ENCODE measurements at regions not wholly inside any gene's neighbourhood (a gene's known extent, or its start where the extent isn't known, plus 50 kb on each side); places are given as distances from the start of the nearest gene placed in this dataset.

DNA sequence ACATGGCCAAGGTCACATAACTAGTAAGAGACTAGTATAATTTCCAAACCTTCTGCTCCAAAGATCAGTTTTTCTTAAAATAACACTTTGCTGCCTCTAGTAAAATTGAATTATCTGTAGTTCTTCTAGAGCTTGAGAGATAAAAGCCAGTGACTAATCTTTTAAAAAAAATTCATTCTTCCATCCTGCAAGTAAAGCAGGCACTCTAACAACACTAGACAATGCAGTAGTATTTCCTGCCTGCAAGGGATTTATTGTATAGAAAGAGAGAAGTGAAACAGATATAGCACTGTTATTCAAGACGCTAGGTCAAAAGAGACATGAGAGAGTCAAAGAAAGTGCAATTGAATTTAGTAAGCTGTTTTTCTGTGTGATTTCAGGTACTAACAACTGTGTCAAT lies 159.5 kb upstream of the TBC1D5 start:
- 82 to 100% methylated on average over 1 of the region's 1 CpG for WGBS, 2 experiments (ENCODE audit: insufficient coverage in 1 of 2, insufficient read length in 1 of 2)
- Histone ChIP-seq H3K27me3 (ENCODE audit: control insufficient read depth, insufficient read depth, low read length, poor library complexity, severe bottlenecking) (no peaks in the 10 kb centered on the region), H3K4me1 (ENCODE audit: control insufficient read depth, insufficient read depth, low read length) (no peaks in the 10 kb centered on the region), H3K36me3 (ENCODE audit: control insufficient read depth, insufficient read depth, low read length) (no peaks in the 10 kb centered on the region), H3K9ac (ENCODE audit: extremely low read depth, low read length, poor library complexity, severe bottlenecking) (no peak overlapping the region), H3K9me3 (ENCODE audit: control insufficient read depth, low read length) (peaks cover 12% of the 10 kb centered on the region), H3K4me3 (ENCODE audit: low read length) (no peak overlapping the region), H3K27ac (ENCODE audit: low read depth, low read length) (no peak overlapping the region)
- no peak overlapping the region for H3K4me3 Mint-ChIP-seq
- peaks cover 11% of the 10 kb centered on the region for H3K4me1 Mint-ChIP-seq
- no peak overlapping the region for H3K27ac Mint-ChIP-seq
- H3K36me3 Mint-ChIP-seq (ENCODE audit: low read depth) = peaks cover 28% of the 10 kb centered on the region
- H3K9me3 Mint-ChIP-seq = peaks cover 19% of the 10 kb centered on the region
- no peak for DNase-seq
- H3K27me3 Mint-ChIP-seq (ENCODE audit: insufficient read depth) = no peaks in the 10 kb centered on the region
- TF ChIP-seq, protein P1, sequence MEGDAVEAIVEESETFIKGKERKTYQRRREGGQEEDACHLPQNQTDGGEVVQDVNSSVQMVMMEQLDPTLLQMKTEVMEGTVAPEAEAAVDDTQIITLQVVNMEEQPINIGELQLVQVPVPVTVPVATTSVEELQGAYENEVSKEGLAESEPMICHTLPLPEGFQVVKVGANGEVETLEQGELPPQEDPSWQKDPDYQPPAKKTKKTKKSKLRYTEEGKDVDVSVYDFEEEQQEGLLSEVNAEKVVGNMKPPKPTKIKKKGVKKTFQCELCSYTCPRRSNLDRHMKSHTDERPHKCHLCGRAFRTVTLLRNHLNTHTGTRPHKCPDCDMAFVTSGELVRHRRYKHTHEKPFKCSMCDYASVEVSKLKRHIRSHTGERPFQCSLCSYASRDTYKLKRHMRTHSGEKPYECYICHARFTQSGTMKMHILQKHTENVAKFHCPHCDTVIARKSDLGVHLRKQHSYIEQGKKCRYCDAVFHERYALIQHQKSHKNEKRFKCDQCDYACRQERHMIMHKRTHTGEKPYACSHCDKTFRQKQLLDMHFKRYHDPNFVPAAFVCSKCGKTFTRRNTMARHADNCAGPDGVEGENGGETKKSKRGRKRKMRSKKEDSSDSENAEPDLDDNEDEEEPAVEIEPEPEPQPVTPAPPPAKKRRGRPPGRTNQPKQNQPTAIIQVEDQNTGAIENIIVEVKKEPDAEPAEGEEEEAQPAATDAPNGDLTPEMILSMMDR (conservative IDR thresholded peaks at IDR 0.05) = no peak

DNA sequence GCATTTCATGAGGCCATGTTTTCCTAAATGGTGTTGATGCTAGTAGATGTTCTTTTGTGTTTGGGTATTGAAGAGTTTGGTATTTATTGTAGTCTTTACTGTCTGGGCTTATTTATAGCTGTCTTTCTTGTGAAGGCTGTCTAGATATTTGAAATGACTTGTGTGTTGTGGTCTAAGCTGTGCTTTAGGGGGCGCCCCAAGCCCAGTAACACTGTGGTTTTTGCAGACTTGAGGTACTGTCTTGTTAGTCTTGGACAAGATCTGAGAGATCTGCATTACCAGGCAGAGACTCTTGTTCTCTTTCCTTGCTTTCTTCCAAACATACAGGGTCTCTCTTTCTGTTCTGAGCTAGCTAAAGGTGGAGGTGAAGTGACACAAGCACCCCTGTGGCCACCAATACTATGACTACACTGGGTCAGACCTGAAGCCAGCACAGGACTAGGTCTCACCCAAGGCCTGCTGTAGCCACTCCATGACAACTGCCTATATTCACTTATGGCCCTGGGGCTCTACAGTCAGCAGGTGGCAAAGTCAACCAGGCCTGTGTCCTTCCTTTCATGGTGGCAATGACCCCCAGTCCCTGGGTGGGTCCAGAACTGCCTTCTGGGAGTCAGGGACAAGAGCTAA lies 152.1 kb upstream of the TBC1D5 start:
- Histone ChIP-seq H3K27ac (ENCODE audit: low read depth, low read length) (no peak overlapping the region), H3K9me3 (ENCODE audit: control insufficient read depth, low read length) (peaks cover under 1% of the 10 kb centered on the region), H3K4me3 (ENCODE audit: low read length) (no peak overlapping the region), H3K36me3 (ENCODE audit: control insufficient read depth, insufficient read depth, low read length) (no peaks in the 10 kb centered on the region), H3K9ac (ENCODE audit: extremely low read depth, low read length, poor library complexity, severe bottlenecking) (no peak overlapping the region), H3K4me1 (ENCODE audit: control insufficient read depth, insufficient read depth, low read length) (peaks cover 3% of the 10 kb centered on the region), H3K27me3 (ENCODE audit: control insufficient read depth, insufficient read depth, low read length, poor library complexity, severe bottlenecking) (no peaks in the 10 kb centered on the region)
- 5% methylated on average over 1 of the region's 1 CpG; no CpG with 5 or more reads in 1 of the 2 experiments for WGBS, 2 experiments (ENCODE audit: insufficient coverage in 1 of 2, insufficient read length in 1 of 2)
- Mint-ChIP-seq H3K4me3 (no peak overlapping the region), H3K4me1 (peaks cover 34% of the 10 kb centered on the region), H3K36me3 (ENCODE audit: low read depth) (peaks cover 16% of the 10 kb centered on the region), H3K27me3 (ENCODE audit: insufficient read depth) (no peaks in the 10 kb centered on the region), H3K27ac (no peak overlapping the region), H3K9me3 (peaks cover 4% of the 10 kb centered on the region)
- TF ChIP-seq, protein P1 (conservative IDR thresholded peaks at IDR 0.05) = peak; percentile 92
- DNase-seq = peak; percentile 90

DNA sequence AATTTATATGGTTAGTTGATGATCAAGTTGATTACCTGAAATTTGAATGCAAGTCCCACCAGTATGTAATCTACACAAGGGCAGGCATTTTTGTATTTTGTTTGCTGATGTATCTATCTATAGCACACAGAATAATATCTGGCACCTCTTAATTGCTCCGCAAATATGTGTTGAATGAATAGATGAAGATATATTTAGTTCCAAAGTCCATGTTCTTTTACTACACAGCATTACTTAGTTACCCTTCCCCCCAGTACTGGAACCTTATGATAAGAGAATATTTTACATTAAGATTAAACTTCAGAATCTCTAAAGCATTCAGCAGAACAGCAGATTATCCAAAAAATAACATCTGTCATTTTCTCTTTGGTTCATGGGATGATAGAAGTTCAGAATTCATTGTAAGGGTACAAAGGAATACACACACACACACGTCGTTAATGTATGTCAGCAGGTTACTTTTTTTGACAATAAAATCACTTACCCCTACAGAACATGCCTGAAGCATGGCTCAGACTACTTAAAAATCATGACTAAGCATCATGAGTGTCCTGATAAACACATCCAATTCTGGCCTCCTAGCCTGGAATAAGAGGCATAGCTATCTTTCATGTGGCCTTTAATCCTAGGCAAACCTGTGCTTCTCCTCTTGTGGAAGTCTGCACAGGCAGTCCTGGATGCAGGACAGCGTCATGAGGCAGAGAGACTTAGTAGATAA lies 148.9 kb upstream of the TBC1D5 start:
- H3K36me3 ChIP-seq (ENCODE audit: control insufficient read depth, insufficient read depth, low read length) = no peaks in the 10 kb centered on the region
- no peaks in the 10 kb centered on the region for H3K27me3 Mint-ChIP-seq (ENCODE audit: insufficient read depth)
- peaks cover 5% of the 10 kb centered on the region for H3K36me3 Mint-ChIP-seq (ENCODE audit: low read depth)
- no peak overlapping the region for H3K4me3 ChIP-seq (ENCODE audit: low read length)
- no peak for DNase-seq
- H3K4me3 Mint-ChIP-seq = no peak overlapping the region
- no peak overlapping the region for H3K27ac Mint-ChIP-seq
- 86% methylated on average over 3 of the region's 4 CpGs; no CpG with 5 or more reads in 1 of the 2 experiments for WGBS, 2 experiments (ENCODE audit: insufficient coverage in 1 of 2, insufficient read length in 1 of 2)
- no peak overlapping the region for H3K27ac ChIP-seq (ENCODE audit: low read depth, low read length)
- no peak overlapping the region for H3K9ac ChIP-seq (ENCODE audit: extremely low read depth, low read length, poor library complexity, severe bottlenecking)
- H3K9me3 ChIP-seq (ENCODE audit: control insufficient read depth, low read length) = no peaks in the 10 kb centered on the region
- H3K4me1 Mint-ChIP-seq = peaks cover 34% of the 10 kb centered on the region
- no peaks in the 10 kb centered on the region for H3K9me3 Mint-ChIP-seq
- no peaks in the 10 kb centered on the region for H3K27me3 ChIP-seq (ENCODE audit: control insufficient read depth, insufficient read depth, low read length, poor library complexity, severe bottlenecking)
- TF ChIP-seq, protein P1 (conservative IDR thresholded peaks at IDR 0.05) = no peak
- H3K4me1 ChIP-seq (ENCODE audit: control insufficient read depth, insufficient read depth, low read length) = peaks cover 3% of the 10 kb centered on the region

Measured in endodermal cell (in vitro differentiated cells).